GM12865 (cell line): ENCODE measurements at regions not wholly inside any gene's neighbourhood (a gene's known extent, or its start where the extent isn't known, plus 50 kb on each side); places are given as distances from the start of the nearest gene placed in this dataset.
A peak's percentile ranks its signal among the peaks of the same experiment; 100 is the strongest.

Experiments
- DNase-seq: peaks from one replicate; pipeline ENCODE4 v3.0.0; 2010; ENCODE audit warnings: low read depth
- H3K4me3 ChIP-seq: 2 replicates; pipeline ENCODE4 v1.5.1; 2011; ENCODE audit warnings: mild to moderate bottlenecking, low read depth, low read length, control low read depth
- CTCF ChIP-seq: IDR thresholded peaks from 2 replicates; pipeline ENCODE4 v1.5.1; 2011; ENCODE audit warnings: low read length, control low read depth, low read depth, inconsistent platforms; ENCODE audit not compliant: insufficient read depth; ENCODE audit errors: missing control alignments

GRCh38 chr5:148012801-148013200 is 51.0 kb upstream of the SPINK5 start:
- no peak for TF ChIP-seq CTCF
- no peak overlapping the region for H3K4me3 ChIP-seq
- no peak for DNase-seq

GRCh38 chr5:148011398-148012137 is 52.2 kb upstream of the SPINK5 start:
- DNase-seq: no peak
- TF ChIP-seq CTCF: no peak
- no peak overlapping the region for H3K4me3 ChIP-seq

- peak; percentile 25 for TF ChIP-seq CTCF
- H3K4me3 ChIP-seq: no peak overlapping the region
- peak; percentile 35 for DNase-seq
These were observed 57.8 kb upstream of the SPINK5 start for GRCh38 chr5:148005788-148006520.

- TF ChIP-seq CTCF: no peak
- H3K4me3 ChIP-seq: no peak overlapping the region
- no peak for DNase-seq
These were observed 60.6 kb upstream of the SPINK5 start for GRCh38 chr5:148003226-148003625.

DNA sequence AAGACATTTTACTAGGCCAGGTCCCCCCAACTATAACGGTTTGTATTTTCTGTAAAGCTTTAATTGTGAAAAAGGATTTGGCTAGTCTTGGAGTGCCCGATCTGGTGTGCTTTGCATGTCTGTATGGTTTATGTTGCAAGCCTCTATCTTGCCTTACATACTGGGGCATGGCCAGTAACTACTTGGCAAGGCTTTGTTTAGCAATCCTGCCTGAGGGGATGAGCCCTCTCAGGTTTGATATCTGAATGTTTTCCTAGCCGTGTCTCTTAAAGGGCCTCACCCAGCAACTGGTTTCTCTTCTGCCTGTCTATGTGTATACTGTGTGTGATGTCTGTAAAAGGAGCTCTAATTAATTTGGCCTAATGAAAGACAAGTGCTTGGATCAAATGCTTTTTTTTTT is 61.3 kb upstream of the SPINK5 start:
- TF ChIP-seq CTCF: no peak
- no peak overlapping the region for H3K4me3 ChIP-seq
- no peak for DNase-seq

DNA sequence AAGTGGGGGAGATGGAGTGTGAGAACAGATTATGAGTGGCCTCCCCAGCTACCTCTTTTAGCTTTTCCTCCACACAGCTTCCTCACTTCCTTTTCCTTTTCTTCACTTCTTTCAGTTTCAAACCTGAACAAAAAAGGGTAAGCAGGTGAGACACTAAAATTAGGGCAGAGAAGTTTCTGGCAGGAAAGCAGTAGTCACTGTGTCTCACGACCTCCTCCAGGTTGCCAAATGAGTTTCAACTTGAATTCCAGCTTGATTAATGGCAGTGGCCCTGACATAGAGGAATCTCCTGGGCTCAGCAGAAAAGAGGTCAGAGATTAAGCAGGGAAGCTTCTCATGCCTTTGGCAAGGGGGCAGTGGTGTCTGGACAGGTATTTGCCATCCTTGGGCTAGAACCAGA is 63.7 kb upstream of the SPINK5 start:
- H3K4me3 ChIP-seq: no peak overlapping the region
- no peak for TF ChIP-seq CTCF
- no peak for DNase-seq

GRCh38 chr5:147998704-147999103 is 65.1 kb upstream of the SPINK5 start:
- TF ChIP-seq CTCF: no peak
- no peak overlapping the region for H3K4me3 ChIP-seq
- DNase-seq: no peak
